HK-2 (cell line): ENCODE measurements at regions not wholly inside any gene's neighbourhood (a gene's known extent, or its start where the extent isn't known, plus 50 kb on each side); places are given as distances from the start of the nearest gene placed in this dataset.

Experiments
- DNase-seq: peaks from one replicate; pipeline ENCODE4 v3.0.0-alpha.2; 2018; ENCODE audit not compliant: unreplicated experiment

DNA sequence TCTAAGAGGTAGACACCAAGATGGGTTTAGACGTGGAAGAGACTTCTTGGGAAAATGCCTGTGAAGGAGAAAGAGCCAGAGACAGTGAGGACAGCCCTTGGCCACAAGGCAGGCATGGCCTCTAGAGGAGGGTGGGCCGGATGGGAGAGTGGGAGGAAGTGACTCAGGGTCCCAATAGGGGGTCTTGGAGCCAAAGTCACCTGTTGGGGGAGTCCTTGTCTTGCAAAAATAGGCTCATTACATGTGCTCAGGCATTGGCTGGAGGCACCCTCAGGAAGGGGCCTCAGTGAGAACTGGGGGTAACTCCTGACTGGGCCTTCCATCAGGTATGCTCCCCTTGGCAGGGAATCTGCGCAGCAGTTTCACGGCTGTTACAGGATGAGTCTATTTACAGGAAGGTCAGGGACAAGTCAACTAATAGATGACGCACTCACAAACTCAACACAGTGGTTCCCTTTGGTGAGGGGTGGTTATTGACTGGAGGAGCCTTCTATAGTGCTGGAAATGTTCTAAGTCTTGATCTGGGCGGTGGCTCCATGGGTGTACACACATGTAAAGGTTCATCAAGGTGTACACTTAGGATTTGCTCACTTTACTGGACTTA, 259.6 kb downstream of the XXYLT1 start:
- no peak for DNase-seq

DNA sequence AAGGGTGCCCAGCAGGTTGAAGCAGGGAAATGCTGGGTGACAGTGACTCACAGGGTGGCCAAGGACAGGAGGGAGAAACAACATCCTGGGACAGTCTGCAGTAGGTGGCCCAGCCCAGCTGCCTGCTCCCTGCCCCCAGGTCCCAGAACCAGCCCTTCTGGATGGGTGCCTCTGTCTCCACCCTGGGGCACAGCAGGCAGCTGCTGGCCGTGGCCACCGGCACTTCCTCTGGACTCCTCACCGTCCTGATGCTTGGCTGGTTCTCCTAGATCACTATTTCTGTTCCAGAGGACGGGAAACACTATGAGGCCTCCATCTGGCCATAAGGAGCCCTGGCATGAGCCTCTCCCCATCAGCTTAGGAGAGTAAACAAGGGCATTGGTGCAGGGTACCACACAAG, 258.9 kb downstream of the XXYLT1 start:
- no peak for DNase-seq

DNA sequence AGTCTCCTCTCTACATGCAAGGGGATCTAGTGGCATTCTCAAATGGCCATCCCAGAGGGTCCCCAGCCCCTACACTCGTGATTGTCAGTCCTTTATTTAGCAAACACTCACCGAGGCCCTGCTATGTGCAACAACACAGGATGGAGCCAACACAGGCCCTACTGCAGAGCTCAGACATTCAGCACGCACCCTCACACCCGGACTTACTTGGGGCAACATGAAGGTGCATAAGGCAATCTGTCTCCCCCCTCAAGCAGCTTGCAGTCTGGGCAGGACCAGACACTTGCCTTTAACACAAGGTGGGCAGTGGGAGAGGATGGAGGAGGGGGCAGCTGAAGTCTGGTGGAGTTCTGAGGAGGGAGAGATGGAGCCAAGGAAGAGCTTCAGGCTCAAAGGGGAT, 258.4 kb downstream of the XXYLT1 start:
- no peak for DNase-seq

DNA sequence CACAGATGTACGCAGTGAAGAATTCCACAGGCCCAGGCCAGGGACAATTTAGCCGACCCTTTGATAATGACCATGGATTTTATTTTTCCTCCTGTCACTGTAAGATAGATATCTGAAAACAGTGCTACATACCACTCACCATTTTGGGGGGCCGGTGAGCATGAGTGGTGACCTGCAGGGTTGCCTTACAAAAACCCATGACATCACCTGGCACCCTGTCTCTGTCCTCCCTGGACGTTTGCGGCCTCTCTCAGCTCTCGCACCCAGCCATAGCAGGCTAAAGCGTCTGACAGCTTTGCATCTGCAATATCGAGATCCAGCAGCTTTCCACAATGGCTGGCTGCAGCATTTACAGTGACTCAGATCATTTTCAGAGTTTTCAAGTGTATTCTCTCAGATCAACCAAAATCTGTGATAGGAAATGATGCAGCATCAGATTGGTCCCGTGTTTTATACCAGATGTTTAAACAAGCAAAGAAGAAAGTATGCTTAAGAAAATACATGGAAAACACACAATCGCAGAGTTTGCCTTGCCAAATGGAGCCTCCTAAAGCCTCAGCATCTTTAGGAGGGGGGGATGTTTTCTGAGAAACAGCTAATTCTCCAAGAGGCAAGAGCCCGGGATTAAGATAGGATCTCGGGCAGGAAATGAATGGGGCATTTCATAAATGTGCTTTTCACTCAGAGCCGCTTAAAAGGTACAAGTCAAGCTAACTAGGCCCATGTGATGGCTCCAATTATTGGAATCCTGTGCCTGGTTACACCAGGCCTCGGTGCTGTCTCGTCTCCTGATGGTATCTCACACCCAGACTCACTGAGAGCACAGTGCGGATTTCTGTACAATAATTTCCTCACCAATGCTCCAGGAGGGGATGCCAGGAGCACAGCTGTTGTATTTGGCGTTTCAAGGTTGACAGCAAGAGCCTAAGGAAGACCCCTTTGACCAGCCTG, 257.3 kb downstream of the XXYLT1 start:
- no peak for DNase-seq

DNA sequence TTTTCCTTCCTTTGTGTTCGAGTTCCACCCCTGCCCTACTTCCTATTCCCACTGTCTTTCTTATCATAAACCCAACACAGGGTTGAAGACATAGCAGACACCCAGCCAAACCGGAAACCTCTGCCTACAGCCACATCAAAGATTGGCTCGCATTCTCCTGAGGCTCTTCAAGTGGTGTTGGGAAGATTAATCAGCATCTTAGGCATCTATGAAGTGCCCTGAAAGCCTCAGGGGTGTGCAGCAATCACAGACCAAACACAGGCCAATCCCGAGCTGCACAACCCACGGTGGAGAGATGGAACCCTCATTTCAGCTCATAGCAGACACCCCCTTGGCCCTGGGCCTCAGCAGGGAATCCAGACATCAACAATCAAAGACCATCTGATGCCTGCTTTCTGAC, 255.9 kb downstream of the XXYLT1 start:
- peak; percentile 13 for DNase-seq

DNA sequence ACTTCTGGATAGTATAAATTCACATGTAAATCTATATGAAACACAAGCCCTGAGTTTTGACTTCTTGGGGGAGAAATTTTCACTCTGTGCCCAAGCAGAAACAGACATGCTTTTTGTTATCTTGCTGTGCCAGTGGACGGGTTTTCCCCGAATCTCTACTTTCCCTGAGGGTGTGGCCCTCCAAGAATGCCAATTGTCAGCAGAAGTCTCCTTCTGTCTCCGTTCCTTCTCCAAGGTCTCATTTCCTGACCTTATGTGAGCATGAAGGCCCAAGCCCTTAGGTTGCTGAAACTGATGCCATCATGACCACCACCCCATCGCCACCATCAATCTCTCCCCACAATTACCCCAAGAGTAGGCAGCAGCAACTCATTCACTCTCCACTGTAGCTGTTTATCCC, 253.8 kb downstream of the XXYLT1 start:
- DNase-seq, result no peak
